DOHH2 (cell line): ENCODE measurements at regions not wholly inside any gene's neighbourhood (a gene's known extent, or its start where the extent isn't known, plus 50 kb on each side); places are given as distances from the start of the nearest gene placed in this dataset.

Experiments used
- CTCF ChIP-seq: fragments of 200-600 bp; sonication (generic); IDR thresholded peaks from one replicate; pipeline ENCODE4 v1.5.1; 2014; ENCODE audit warnings: antibody characterized with exemption, mild to moderate bottlenecking, low read depth, low read length; ENCODE audit not compliant: poor library complexity, severe bottlenecking
- EZH2phosphoT487 ChIP-seq: fragments of 200-600 bp; sonication (generic); IDR thresholded peaks from 2 replicates; pipeline ENCODE4 v1.6.1; 2017; ENCODE audit warnings: borderline replicate concordance, mild to moderate bottlenecking, antibody characterized with exemption, low read length, moderate library complexity, mixed read lengths

- TF ChIP-seq CTCF (no peak), EZH2phosphoT487 (no peak)
Measured at GRCh38 chr2:58604096-58604495, 363.0 kb upstream of the FANCL start.
